Fibroblast of lung (primary cell): ENCODE measurements at regions not wholly inside any gene's neighbourhood (a gene's known extent, or its start where the extent isn't known, plus 50 kb on each side); places are given as distances from the start of the nearest gene placed in this dataset.
"Not testable (repeated sequence)": the region's sequence is repeated elsewhere in the genome, so short reads cannot be mapped to it uniquely, and the experiment has no call there.

Source experiments
- DNase-seq, 2 donors: peaks; one replicate each; pipeline versions ENCODE4 v3.0.0 to v3.0.0-alpha.2; 2010; ENCODE audit warnings: low read depth in 2 of 2
- H2AFZ ChIP-seq: 2 replicates; pipeline ENCODE4 v1.5.1; 2012; ENCODE audit warnings: low read length, control low read depth, inconsistent platforms
- H3K27ac ChIP-seq: 2 replicates; pipeline ENCODE4 v1.5.1; 2011; ENCODE audit warnings: low read length, control low read depth; ENCODE audit not compliant: insufficient read depth
- H3K27me3 ChIP-seq: 2 replicates; pipeline ENCODE4 v1.5.1; 2011; ENCODE audit warnings: mild to moderate bottlenecking, low read length; ENCODE audit not compliant: control insufficient read depth, insufficient read depth
- H3K36me3 ChIP-seq: 2 replicates; pipeline ENCODE4 v1.5.1; 2011; ENCODE audit warnings: low read length; ENCODE audit not compliant: control insufficient read depth, insufficient read depth
- H3K4me1 ChIP-seq: 2 replicates; pipeline ENCODE4 v1.5.1; 2011; ENCODE audit warnings: low read length; ENCODE audit not compliant: control insufficient read depth, insufficient read depth; ENCODE audit errors: extremely low read depth
- H3K4me2 ChIP-seq: 2 replicates; pipeline ENCODE4 v1.5.1; 2011; ENCODE audit warnings: low read length, control low read depth; ENCODE audit not compliant: insufficient read depth; ENCODE audit errors: extremely low read depth
- H3K4me3 ChIP-seq, 4 experiments: fragments of 200-600 bp in 1 of 4; sonication (generic) in 1 of 4; replicated peaks in 1 of 4; 2 replicates each; pipeline ENCODE4 v1.5.1; 2011 to 2016; ENCODE audit warnings: low read length in 4 of 4, low read depth in 3 of 4, mild to moderate bottlenecking in 3 of 4, control low read depth in 2 of 4, inconsistent platforms in 1 of 4, mixed read lengths in 1 of 4; ENCODE audit not compliant: insufficient read depth in 1 of 4; ENCODE audit errors: control extremely low read depth in 1 of 4
- H3K79me2 ChIP-seq: 2 replicates; pipeline ENCODE4 v1.5.1; 2012; ENCODE audit warnings: mild to moderate bottlenecking, low read length, inconsistent platforms; ENCODE audit not compliant: control insufficient read depth, insufficient read depth
- H3K9ac ChIP-seq: 2 replicates; pipeline ENCODE4 v1.5.1; 2011; ENCODE audit warnings: mild to moderate bottlenecking, low read length, control low read depth; ENCODE audit not compliant: insufficient read depth
- H3K9me3 ChIP-seq: 2 replicates; pipeline ENCODE4 v1.5.1; 2012; ENCODE audit warnings: low read depth, low read length; ENCODE audit not compliant: control insufficient read depth, insufficient read depth
- H4K20me1 ChIP-seq: 2 replicates; pipeline ENCODE4 v1.5.1; 2011; ENCODE audit warnings: low read length; ENCODE audit not compliant: control insufficient read depth, insufficient read depth; ENCODE audit errors: extremely low read depth
- EZH2 ChIP-seq: IDR thresholded peaks from 2 replicates; pipeline ENCODE4 v1.5.1; 2012; ENCODE audit warnings: low read length, control low read depth, mild to moderate bottlenecking; ENCODE audit errors: missing control alignments
- TF ChIP-seq, protein P1 (sequence below), 2 donors: IDR thresholded peaks in 1 of 2; conservative IDR thresholded peaks in 1 of 2; 1 replicate in 1 of 2; 2 replicates in 1 of 2; pipeline ENCODE4 v1.5.1; 2011 to 2012; ENCODE audit warnings: low read length in 2 of 2, control low read depth in 1 of 2, inconsistent platforms in 1 of 2, low read depth in 1 of 2, mild to moderate bottlenecking in 1 of 2

DNA sequence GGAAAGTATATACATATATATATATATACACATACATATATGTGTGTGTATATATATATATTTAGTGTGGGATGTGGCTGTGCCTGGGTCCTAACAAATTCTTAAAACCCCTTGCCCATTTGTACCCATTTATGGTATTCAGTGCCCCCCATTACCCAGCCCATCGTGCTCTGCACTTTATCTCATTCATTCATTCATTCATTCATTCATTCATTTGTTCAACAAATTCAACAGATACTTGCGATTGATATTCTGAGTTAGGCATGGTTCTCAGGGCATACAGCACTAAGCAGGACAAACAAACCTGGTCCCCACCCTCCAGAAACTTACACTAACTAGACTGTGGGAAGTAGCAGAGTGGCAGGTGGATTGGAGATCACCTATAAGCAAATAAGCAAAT, 56.6 kb upstream of the LMO2 start:
- H3K4me2 ChIP-seq, result no peak overlapping the region
- no peaks in the 10 kb centered on the region for H3K79me2 ChIP-seq
- DNase-seq, result no peak
- H3K4me1 ChIP-seq, result no peaks in the 10 kb centered on the region
- TF ChIP-seq EZH2, result no peak
- TF ChIP-seq, protein P1, sequence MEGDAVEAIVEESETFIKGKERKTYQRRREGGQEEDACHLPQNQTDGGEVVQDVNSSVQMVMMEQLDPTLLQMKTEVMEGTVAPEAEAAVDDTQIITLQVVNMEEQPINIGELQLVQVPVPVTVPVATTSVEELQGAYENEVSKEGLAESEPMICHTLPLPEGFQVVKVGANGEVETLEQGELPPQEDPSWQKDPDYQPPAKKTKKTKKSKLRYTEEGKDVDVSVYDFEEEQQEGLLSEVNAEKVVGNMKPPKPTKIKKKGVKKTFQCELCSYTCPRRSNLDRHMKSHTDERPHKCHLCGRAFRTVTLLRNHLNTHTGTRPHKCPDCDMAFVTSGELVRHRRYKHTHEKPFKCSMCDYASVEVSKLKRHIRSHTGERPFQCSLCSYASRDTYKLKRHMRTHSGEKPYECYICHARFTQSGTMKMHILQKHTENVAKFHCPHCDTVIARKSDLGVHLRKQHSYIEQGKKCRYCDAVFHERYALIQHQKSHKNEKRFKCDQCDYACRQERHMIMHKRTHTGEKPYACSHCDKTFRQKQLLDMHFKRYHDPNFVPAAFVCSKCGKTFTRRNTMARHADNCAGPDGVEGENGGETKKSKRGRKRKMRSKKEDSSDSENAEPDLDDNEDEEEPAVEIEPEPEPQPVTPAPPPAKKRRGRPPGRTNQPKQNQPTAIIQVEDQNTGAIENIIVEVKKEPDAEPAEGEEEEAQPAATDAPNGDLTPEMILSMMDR (conservative IDR thresholded peaks at IDR 0.05 in 1 of 2, IDR thresholded peaks at IDR 0.05 in 1 of 2; ENCODE audit: low read depth in 1 of 2, low read length in 2 of 2), result no peak
- no peak overlapping the region for H3K4me3 ChIP-seq
- no peaks in the 10 kb centered on the region for H4K20me1 ChIP-seq
- H3K36me3 ChIP-seq, result no peaks in the 10 kb centered on the region
- H2AFZ ChIP-seq, result no peak overlapping the region
- H3K9me3 ChIP-seq, result no peaks in the 10 kb centered on the region
- no peak overlapping the region for H3K9ac ChIP-seq
- H3K27ac ChIP-seq, result no peak overlapping the region
- H3K27me3 ChIP-seq, result no peaks in the 10 kb centered on the region

DNA sequence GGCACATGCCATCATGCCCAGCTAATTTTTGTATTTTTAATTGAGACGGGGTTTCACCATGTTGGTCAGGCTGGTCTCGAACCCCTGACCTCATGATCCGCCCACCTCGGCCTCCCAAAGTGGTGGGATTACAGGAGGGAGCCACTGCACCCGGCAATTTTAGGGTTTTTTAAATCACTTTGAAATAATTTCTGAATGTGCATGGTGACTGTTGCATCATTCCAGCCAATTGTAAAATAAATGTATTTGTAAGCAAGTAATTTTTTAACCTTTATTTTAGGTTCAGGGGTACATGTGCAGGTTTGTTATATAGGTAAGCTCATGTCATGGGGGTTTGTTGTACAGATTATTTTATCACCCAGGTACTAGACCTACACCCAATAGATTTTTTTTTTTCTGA, 56.0 kb upstream of the LMO2 start:
- not testable (repeated sequence) for H3K9me3 ChIP-seq, H3K27me3 ChIP-seq, H3K27ac ChIP-seq, H2AFZ ChIP-seq, H3K4me1 ChIP-seq, H3K79me2 ChIP-seq, H3K9ac ChIP-seq, H3K4me2 ChIP-seq, H4K20me1 ChIP-seq, DNase-seq, H3K36me3 ChIP-seq, H3K4me3 ChIP-seq

DNA sequence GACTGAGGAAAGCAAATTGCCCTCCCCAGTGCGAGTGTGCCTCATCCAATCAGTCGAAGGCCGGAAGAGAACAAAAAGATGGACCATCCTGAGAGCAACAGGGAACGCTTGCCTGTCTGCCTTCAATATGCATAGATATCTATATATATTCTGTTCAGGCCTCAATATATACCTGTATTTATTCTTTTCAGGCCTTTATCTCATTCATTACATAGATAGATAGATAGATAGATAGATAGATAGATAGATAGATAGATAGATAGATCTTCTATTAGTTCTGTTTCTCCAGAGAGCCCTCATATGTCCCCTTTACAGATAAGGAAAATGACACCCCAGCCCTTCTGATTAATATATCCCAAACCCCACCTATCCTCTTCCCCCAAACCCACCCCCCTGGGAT, 55.1 kb upstream of the LMO2 start:
- Histone ChIP-seq H3K9ac (no peak overlapping the region), H3K4me1 (no peaks in the 10 kb centered on the region), H3K9me3 (no peaks in the 10 kb centered on the region), H3K4me3 (no peak overlapping the region), H3K79me2 (no peaks in the 10 kb centered on the region), H3K36me3 (no peaks in the 10 kb centered on the region), H3K4me2 (no peak overlapping the region), H3K27ac (no peak overlapping the region), H3K27me3 (no peaks in the 10 kb centered on the region), H2AFZ (no peak overlapping the region), H4K20me1 (no peaks in the 10 kb centered on the region)
- no peak for DNase-seq
- TF ChIP-seq, protein P1 (conservative IDR thresholded peaks at IDR 0.05 in 1 of 2, IDR thresholded peaks at IDR 0.05 in 1 of 2; ENCODE audit: low read depth in 1 of 2, low read length in 2 of 2), result no peak
- TF ChIP-seq EZH2, result no peak
